ENCODE measurements at regions not wholly inside any gene's neighbourhood (a gene's known extent, or its start where the extent isn't known, plus 50 kb on each side); places are given as distances from the start of the nearest gene placed in this dataset.

- ATAC-seq (no peak), DNase-seq (ENCODE audit: low read depth, low spot score) (no peak)
- no TSS peak for BruUV-seq (replicated peaks)
- TF ChIP-seq POLR2AphosphoS5 (IDR thresholded peaks at IDR 0.05; ENCODE audit: low read depth, low read length) (no peak), TCF7L2 (IDR thresholded peaks at IDR 0.05; ENCODE audit: low read depth, low read length) (no peak), REST (IDR thresholded peaks at IDR 0.05; ENCODE audit: insufficient read depth in 1 of 2, low read depth in 2 of 2, low read length in 1 of 2) (no peak), SIN3A (IDR thresholded peaks at IDR 0.05; ENCODE audit: borderline replicate concordance, insufficient read depth, low read depth, low read length) (no peak), CTCF (IDR thresholded peaks at IDR 0.05) (no peak)
- in situ Hi-C loops (cut with HindIII; ENCODE audit: low pct_unique_long_range_greater_than_20kb, low sequenced_read_pairs) (no loop called here), intact Hi-C loops (cut with micrococcal nuclease; ENCODE audit: unreplicated experiment) (no loop called here)
- H3K4me1 ChIP-seq (ENCODE audit: control insufficient read depth, insufficient read depth, low read length): no peaks in the 10 kb centered on the region
- ChIA-PET CTCF (no interaction called here), POLR2A (no interaction called here)
- H3K9me3 ChIP-seq (ENCODE audit: control insufficient read depth, insufficient read depth, low read depth, low read length): no peaks in the 10 kb centered on the region
- H3K4me3 ChIP-seq (ENCODE audit: low read depth in 2 of 2, low read length in 2 of 2): no peak overlapping the region
- no peaks in the 10 kb centered on the region for H3K27me3 ChIP-seq (ENCODE audit: control insufficient read depth, insufficient read depth, low read length)
- no peak overlapping the region for H3K27ac ChIP-seq (ENCODE audit: low read length)
- no peaks in the 10 kb centered on the region for H3K36me3 ChIP-seq (ENCODE audit: control insufficient read depth, insufficient read depth, low read length)
Measured at GRCh38 chr4:133996431-133997121, 205.0 kb downstream of the PABPC4L start.

- ChIA-PET CTCF (no interaction called here), POLR2A (no interaction called here)
- intact Hi-C loops (cut with micrococcal nuclease; ENCODE audit: unreplicated experiment): no loop called here
Measured at GRCh38 chr4:133995243-133995960, 206.2 kb downstream of the PABPC4L start.

More at GRCh38 chr4:133995243-133995960, 206.2 kb downstream of the PABPC4L start:
- no peaks in the 10 kb centered on the region for H3K9me3 ChIP-seq (ENCODE audit: control insufficient read depth, insufficient read depth, low read depth, low read length)
- H3K36me3 ChIP-seq (ENCODE audit: control insufficient read depth, insufficient read depth, low read length): no peaks in the 10 kb centered on the region
- ATAC-seq: no peak
- in situ Hi-C loops (cut with HindIII; ENCODE audit: low pct_unique_long_range_greater_than_20kb, low sequenced_read_pairs): no loop called here
- no TSS peak for BruUV-seq (replicated peaks)
- DNase-seq (ENCODE audit: low read depth, low spot score): no peak
- H3K27me3 ChIP-seq (ENCODE audit: control insufficient read depth, insufficient read depth, low read length): no peaks in the 10 kb centered on the region
- no peak overlapping the region for H3K27ac ChIP-seq (ENCODE audit: low read length)
- no peak overlapping the region for H3K4me3 ChIP-seq (ENCODE audit: low read depth in 2 of 2, low read length in 2 of 2)
- no peaks in the 10 kb centered on the region for H3K4me1 ChIP-seq (ENCODE audit: control insufficient read depth, insufficient read depth, low read length)
- TF ChIP-seq CTCF (IDR thresholded peaks at IDR 0.05) (no peak), REST (IDR thresholded peaks at IDR 0.05; ENCODE audit: insufficient read depth in 1 of 2, low read depth in 2 of 2, low read length in 1 of 2) (no peak), SIN3A (IDR thresholded peaks at IDR 0.05; ENCODE audit: borderline replicate concordance, insufficient read depth, low read depth, low read length) (no peak), TCF7L2 (IDR thresholded peaks at IDR 0.05; ENCODE audit: low read depth, low read length) (no peak)

Data from Panc1 (cell line).